HL-60 (cell line): ENCODE measurements at regions not wholly inside any gene's neighbourhood (a gene's known extent, or its start where the extent isn't known, plus 50 kb on each side); places are given as distances from the start of the nearest gene placed in this dataset.

ENCODE experiments used
- DNase-seq, 2 experiments: peaks; one replicate each; pipeline ENCODE4 v3.0.0-alpha.2; 2010 to 2020; ENCODE audit warnings: low read depth in 1 of 2, low spot score in 1 of 2
- H3K27ac ChIP-seq: fragments of 250-450 bp; sonication (Bioruptor Pico); replicated peaks from 2 replicates; pipeline ENCODE4 v1.5.1; 2020; ENCODE audit warnings: mild to moderate bottlenecking, moderate library complexity
- H3K27me3 ChIP-seq: fragments of 250-450 bp; sonication (Bioruptor Pico); 2 replicates; pipeline ENCODE4 v1.5.1; 2021; ENCODE audit warnings: mild to moderate bottlenecking, moderate library complexity; ENCODE audit not compliant: insufficient read depth, poor library complexity, severe bottlenecking
- H3K4me3 ChIP-seq: replicated peaks from 2 replicates; pipeline ENCODE4 v1.5.1; 2011; ENCODE audit warnings: mild to moderate bottlenecking, control low read depth, low read length; ENCODE audit not compliant: insufficient read depth
- GABPA ChIP-seq: IDR thresholded peaks from 2 replicates; pipeline ENCODE4 v1.6.1; 2012; ENCODE audit warnings: low read depth
- POLR2AphosphoS5 ChIP-seq: IDR thresholded peaks from 2 replicates; pipeline ENCODE4 v1.6.1; 2012; ENCODE audit warnings: low read depth
- SPI1 ChIP-seq: IDR thresholded peaks from 2 replicates; pipeline ENCODE4 v1.6.1; 2012; ENCODE audit warnings: low read depth, mild to moderate bottlenecking, borderline replicate concordance
- TF ChIP-seq, protein P1 (sequence below): IDR thresholded peaks from 2 replicates; pipeline ENCODE4 v1.6.1; 2012; ENCODE audit warnings: low read depth; ENCODE audit not compliant: insufficient replicate concordance
- TF ChIP-seq, protein P2 (sequence below): IDR thresholded peaks from one replicate; pipeline ENCODE4 v1.5.1; 2011; ENCODE audit warnings: low read length, control low read depth, inconsistent platforms; ENCODE audit not compliant: insufficient read depth

DNA sequence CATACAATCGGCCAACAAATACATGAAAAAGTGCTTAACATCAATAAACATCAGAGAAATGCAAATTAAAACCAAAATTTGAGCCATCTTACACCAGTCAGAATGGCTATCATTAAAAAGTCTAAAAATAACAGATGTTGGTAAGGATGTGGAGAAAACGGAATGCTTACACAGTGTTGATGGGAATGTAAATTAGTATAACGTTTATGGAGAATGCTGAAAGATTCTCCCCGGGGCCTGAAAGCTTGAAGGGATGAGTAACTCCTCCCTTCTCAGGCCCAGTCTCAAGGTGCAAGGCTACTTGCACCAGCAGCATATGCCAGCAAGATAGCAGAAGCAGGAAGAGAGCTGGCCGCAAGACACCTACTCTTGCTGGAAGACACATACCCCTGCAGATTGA is 123.7 kb upstream of the NLGN1 start:
- no peak overlapping the region for H3K27ac ChIP-seq
- no peaks in the 10 kb centered on the region for H3K27me3 ChIP-seq
- TF ChIP-seq POLR2AphosphoS5 (no peak), GABPA (no peak), SPI1 (no peak)
- TF ChIP-seq, protein P1, sequence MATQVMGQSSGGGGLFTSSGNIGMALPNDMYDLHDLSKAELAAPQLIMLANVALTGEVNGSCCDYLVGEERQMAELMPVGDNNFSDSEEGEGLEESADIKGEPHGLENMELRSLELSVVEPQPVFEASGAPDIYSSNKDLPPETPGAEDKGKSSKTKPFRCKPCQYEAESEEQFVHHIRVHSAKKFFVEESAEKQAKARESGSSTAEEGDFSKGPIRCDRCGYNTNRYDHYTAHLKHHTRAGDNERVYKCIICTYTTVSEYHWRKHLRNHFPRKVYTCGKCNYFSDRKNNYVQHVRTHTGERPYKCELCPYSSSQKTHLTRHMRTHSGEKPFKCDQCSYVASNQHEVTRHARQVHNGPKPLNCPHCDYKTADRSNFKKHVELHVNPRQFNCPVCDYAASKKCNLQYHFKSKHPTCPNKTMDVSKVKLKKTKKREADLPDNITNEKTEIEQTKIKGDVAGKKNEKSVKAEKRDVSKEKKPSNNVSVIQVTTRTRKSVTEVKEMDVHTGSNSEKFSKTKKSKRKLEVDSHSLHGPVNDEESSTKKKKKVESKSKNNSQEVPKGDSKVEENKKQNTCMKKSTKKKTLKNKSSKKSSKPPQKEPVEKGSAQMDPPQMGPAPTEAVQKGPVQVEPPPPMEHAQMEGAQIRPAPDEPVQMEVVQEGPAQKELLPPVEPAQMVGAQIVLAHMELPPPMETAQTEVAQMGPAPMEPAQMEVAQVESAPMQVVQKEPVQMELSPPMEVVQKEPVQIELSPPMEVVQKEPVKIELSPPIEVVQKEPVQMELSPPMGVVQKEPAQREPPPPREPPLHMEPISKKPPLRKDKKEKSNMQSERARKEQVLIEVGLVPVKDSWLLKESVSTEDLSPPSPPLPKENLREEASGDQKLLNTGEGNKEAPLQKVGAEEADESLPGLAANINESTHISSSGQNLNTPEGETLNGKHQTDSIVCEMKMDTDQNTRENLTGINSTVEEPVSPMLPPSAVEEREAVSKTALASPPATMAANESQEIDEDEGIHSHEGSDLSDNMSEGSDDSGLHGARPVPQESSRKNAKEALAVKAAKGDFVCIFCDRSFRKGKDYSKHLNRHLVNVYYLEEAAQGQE, result no peak
- TF ChIP-seq, protein P2, sequence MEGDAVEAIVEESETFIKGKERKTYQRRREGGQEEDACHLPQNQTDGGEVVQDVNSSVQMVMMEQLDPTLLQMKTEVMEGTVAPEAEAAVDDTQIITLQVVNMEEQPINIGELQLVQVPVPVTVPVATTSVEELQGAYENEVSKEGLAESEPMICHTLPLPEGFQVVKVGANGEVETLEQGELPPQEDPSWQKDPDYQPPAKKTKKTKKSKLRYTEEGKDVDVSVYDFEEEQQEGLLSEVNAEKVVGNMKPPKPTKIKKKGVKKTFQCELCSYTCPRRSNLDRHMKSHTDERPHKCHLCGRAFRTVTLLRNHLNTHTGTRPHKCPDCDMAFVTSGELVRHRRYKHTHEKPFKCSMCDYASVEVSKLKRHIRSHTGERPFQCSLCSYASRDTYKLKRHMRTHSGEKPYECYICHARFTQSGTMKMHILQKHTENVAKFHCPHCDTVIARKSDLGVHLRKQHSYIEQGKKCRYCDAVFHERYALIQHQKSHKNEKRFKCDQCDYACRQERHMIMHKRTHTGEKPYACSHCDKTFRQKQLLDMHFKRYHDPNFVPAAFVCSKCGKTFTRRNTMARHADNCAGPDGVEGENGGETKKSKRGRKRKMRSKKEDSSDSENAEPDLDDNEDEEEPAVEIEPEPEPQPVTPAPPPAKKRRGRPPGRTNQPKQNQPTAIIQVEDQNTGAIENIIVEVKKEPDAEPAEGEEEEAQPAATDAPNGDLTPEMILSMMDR, result no peak
- no peak for DNase-seq
- H3K4me3 ChIP-seq, result no peak overlapping the region

DNA sequence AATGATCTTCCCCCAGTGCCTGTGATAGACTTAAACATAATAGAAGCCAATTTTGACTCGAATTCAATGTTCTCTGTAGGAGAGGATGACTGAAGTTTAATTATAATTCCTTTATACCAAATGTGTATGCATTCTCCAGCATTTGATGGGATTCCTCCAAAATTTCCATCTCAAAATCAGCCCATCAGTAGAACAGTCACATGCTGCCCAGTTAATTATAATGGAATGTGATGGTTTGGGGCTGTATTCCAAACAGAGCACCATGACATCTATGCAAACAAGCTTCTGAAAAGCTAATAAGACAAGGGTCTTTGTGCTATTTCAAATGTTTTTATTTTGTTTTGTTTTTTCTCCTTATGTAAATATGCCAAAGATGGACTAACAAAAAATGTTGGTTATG is 127.7 kb upstream of the SPATA16 start:
- Histone ChIP-seq H3K4me3 (no peak overlapping the region), H3K27ac (no peak overlapping the region), H3K27me3 (no peaks in the 10 kb centered on the region)
- no peak for DNase-seq
- TF ChIP-seq, protein P1, result no peak
- TF ChIP-seq GABPA (no peak), SPI1 (no peak), POLR2AphosphoS5 (no peak)
- TF ChIP-seq, protein P2, result no peak

DNA sequence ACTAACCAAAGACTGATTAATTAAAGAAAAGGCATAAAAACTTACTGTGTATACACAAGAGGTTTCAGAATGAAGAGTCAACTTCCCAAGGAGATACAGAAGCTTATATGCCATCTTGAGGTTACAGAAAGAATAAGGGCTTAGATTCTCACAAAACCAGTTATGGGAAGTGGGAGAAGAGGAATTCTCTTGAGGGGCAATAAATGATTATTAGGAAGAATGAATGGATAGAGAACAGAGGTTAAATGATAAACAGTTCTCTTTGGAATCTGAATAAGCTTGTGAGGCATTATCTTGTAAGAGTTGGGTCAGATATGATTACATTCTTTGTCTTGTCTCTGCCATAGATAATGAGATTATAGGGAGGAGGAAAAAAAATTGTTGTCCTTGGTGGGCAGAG is 126.7 kb upstream of the SPATA16 start:
- Histone ChIP-seq H3K27me3 (no peaks in the 10 kb centered on the region), H3K4me3 (no peak overlapping the region), H3K27ac (no peak overlapping the region)
- no peak for TF ChIP-seq GABPA
- no peak for TF ChIP-seq POLR2AphosphoS5
- no peak for TF ChIP-seq SPI1
- TF ChIP-seq, protein P2, result no peak
- DNase-seq, result no peak

DNA sequence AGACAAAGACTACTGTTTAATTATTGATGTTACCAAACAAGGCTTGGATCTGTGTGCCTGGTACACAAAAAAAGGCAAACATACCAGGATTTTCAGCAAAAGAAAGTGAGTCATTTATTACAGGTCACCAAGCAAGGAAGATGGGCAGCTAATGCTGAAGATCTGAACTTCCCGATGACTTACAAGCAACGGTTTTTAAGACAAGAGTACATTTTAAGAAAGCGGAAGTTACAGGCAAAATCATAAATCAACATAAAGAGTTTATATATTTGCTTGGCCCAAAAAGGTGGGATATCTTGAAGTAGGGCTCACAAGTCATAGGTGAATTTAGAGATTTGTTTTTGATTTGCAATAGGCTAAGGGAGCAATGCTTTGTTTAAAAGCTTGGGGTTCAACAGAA is 125.4 kb upstream of the SPATA16 start:
- Histone ChIP-seq H3K27ac (no peak overlapping the region), H3K4me3 (no peak overlapping the region), H3K27me3 (no peaks in the 10 kb centered on the region)
- DNase-seq, result no peak
- TF ChIP-seq POLR2AphosphoS5, result no peak
- TF ChIP-seq GABPA, result no peak
- TF ChIP-seq SPI1, result no peak
- TF ChIP-seq, protein P2, result no peak
